Osteocyte (in vitro differentiated cells): ENCODE measurements at regions not wholly inside any gene's neighbourhood (a gene's known extent, or its start where the extent isn't known, plus 50 kb on each side); places are given as distances from the start of the nearest gene placed in this dataset.
A peak's percentile ranks its signal among the peaks of the same experiment; 100 is the strongest.

Experiments used
- DNase-seq: peaks from one replicate; pipeline ENCODE4 v3.0.0; 2021; ENCODE audit warnings: mixed read lengths; ENCODE audit not compliant: unreplicated experiment; ENCODE audit errors: extremely low spot score
- H3K27ac Mint-ChIP-seq: one replicate; pipeline ENCODE4 v1.8.0; 2021; ENCODE audit warnings: mild to moderate bottlenecking, mixed read lengths; ENCODE audit not compliant: unreplicated experiment
- H3K27me3 Mint-ChIP-seq: one replicate; pipeline ENCODE4 v1.8.0; 2021; ENCODE audit warnings: mixed read lengths; ENCODE audit not compliant: unreplicated experiment
- H3K36me3 Mint-ChIP-seq: one replicate; pipeline ENCODE4 v1.8.0; 2021; ENCODE audit warnings: mixed read lengths; ENCODE audit not compliant: unreplicated experiment
- H3K4me1 Mint-ChIP-seq: one replicate; pipeline ENCODE4 v1.8.0; 2021; ENCODE audit warnings: mixed read lengths; ENCODE audit not compliant: unreplicated experiment
- H3K4me3 Mint-ChIP-seq: one replicate; pipeline ENCODE4 v1.8.0; 2021; ENCODE audit warnings: mild to moderate bottlenecking, moderate library complexity, mixed read lengths; ENCODE audit not compliant: unreplicated experiment
- H3K9me3 Mint-ChIP-seq: one replicate; pipeline ENCODE4 v1.8.0; 2021; ENCODE audit warnings: mixed read lengths; ENCODE audit not compliant: unreplicated experiment
- TF ChIP-seq, protein P1 (sequence below): fragments of 200-600 bp; sonication (generic); IDR thresholded peaks from 2 replicates; pipeline ENCODE4 v1.5.0; 2021; ENCODE audit warnings: antibody characterized with exemption, mild to moderate bottlenecking, moderate library complexity

DNA sequence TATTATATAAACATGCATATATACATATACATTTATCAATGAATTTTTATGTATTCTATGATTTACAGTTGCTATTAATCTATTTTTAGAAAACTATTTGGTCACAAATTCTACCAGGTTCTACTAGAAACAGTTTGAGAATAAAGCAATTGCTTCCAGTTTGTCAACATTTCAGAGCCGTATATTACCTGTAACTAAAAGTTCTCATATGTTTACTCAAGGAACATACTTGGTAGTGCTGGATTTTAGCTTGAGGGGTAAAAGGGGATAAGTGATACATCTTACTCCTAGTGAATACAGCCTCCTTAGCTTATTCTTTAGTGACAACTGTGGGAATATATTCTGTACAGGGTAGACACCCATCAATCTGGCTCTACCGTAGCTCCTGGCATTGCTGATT is 1590.5 kb upstream of the LRRTM3 start:
- TF ChIP-seq, protein P1, sequence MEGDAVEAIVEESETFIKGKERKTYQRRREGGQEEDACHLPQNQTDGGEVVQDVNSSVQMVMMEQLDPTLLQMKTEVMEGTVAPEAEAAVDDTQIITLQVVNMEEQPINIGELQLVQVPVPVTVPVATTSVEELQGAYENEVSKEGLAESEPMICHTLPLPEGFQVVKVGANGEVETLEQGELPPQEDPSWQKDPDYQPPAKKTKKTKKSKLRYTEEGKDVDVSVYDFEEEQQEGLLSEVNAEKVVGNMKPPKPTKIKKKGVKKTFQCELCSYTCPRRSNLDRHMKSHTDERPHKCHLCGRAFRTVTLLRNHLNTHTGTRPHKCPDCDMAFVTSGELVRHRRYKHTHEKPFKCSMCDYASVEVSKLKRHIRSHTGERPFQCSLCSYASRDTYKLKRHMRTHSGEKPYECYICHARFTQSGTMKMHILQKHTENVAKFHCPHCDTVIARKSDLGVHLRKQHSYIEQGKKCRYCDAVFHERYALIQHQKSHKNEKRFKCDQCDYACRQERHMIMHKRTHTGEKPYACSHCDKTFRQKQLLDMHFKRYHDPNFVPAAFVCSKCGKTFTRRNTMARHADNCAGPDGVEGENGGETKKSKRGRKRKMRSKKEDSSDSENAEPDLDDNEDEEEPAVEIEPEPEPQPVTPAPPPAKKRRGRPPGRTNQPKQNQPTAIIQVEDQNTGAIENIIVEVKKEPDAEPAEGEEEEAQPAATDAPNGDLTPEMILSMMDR = no peak
- Mint-ChIP-seq H3K4me3 (no peak overlapping the region), H3K27me3 (no peaks in the 10 kb centered on the region), H3K9me3 (no peaks in the 10 kb centered on the region), H3K4me1 (peaks cover 2% of the 10 kb centered on the region), H3K36me3 (no peaks in the 10 kb centered on the region), H3K27ac (no peak overlapping the region)
- DNase-seq = no peak

DNA sequence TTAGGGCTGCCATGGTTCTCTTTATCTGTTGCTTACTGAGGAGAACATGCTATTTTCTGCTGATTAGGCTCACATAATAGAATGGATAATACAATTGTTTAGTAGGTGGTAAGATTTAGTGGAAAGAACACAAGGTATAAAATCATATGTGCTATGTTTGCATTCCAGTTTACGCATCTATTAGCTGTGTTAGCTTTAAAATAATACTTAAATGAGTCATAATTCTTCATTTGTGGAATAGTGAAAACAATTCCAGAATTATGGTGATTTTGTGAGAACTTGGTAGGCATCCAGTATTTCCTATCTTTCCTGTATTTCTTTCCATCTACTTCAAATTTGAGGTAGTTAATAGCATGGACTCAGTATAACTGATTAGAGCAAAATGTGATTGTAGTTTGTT is 1585.5 kb upstream of the LRRTM3 start:
- no peak for DNase-seq
- no peaks in the 10 kb centered on the region for H3K9me3 Mint-ChIP-seq
- no peaks in the 10 kb centered on the region for H3K36me3 Mint-ChIP-seq
- H3K4me3 Mint-ChIP-seq = no peak overlapping the region
- H3K27ac Mint-ChIP-seq = no peak overlapping the region
- H3K27me3 Mint-ChIP-seq = no peaks in the 10 kb centered on the region
- TF ChIP-seq, protein P1 = no peak
- H3K4me1 Mint-ChIP-seq = peaks cover 19% of the 10 kb centered on the region

DNA sequence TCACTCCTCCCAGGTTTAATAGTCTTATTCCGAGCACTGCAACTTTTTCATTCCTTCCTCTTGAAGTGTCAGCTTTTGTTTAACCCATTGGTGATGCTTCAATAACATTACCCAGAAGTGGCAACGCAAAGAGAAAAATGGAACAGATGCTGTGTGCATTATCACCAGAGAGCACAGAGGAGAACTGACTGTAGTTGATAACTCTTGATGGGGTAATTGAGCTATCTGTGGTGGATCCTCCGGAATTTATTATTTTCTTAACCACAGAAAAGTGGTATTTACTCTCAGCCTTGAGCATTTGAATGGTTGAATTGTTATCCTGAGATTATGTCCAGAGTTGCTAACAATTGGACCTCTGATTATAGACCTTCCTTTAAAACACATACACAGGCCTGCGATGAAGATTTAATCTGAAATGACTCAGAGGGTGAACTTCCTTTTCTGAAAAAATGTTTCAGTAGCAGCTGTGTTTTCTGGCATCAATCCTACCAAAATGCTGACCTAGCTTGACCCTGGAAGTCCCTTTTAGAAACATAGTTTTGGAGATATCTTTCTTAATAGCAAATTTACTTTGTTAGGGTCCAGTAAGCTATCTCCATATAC is 1584.4 kb upstream of the LRRTM3 start:
- H3K36me3 Mint-ChIP-seq = no peaks in the 10 kb centered on the region
- no peaks in the 10 kb centered on the region for H3K9me3 Mint-ChIP-seq
- H3K27me3 Mint-ChIP-seq = no peaks in the 10 kb centered on the region
- H3K4me1 Mint-ChIP-seq = peaks cover 19% of the 10 kb centered on the region
- no peak overlapping the region for H3K4me3 Mint-ChIP-seq
- TF ChIP-seq, protein P1 = no peak
- no peak for DNase-seq
- H3K27ac Mint-ChIP-seq = peak overlapping the region; percentile 37

DNA sequence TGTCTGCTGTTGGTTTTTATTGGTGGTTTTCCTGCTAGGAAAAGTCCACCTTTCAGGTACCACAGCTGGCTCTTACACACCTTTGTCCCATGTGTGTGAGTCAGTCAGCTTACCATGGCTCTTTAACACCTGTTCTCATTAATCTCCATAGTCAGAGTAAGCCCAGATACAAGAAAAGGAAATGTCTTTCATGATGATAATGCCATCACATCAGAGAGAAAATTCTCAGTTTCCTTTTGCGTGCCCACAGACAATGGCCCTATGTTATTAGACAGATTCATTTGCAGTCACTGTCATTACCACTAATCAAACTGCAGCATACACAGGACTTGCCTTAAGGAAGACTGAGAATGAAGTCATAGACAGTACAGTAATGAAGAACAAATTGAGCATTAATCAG is 1583.6 kb upstream of the LRRTM3 start:
- TF ChIP-seq, protein P1 = no peak
- Mint-ChIP-seq H3K4me1 (peaks cover 19% of the 10 kb centered on the region), H3K27ac (no peak overlapping the region), H3K27me3 (peaks cover 2% of the 10 kb centered on the region), H3K9me3 (no peaks in the 10 kb centered on the region), H3K4me3 (no peak overlapping the region), H3K36me3 (no peaks in the 10 kb centered on the region)
- no peak for DNase-seq

DNA sequence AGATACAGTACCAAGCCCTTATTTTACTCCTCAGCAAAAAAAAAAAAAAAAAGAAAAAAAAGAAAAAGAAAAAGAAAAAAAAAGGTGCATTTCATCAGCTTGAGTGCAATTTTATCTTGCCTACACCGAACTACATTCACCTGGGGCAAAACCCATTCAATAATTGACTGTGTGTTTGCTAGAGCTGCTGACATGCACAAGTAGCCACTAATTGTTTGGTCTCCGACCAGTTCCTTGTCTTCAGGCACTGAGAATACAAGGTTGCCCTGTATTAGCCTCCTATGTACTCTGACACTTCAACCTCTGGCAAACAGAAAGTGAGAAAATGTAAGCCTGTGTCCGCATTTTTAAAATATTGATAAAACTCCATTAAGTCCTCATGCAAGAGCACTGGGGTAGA is 1579.4 kb upstream of the LRRTM3 start:
- Mint-ChIP-seq H3K4me3 (no peak overlapping the region), H3K27me3 (peaks cover 2% of the 10 kb centered on the region), H3K4me1 (peaks cover 6% of the 10 kb centered on the region), H3K9me3 (no peaks in the 10 kb centered on the region), H3K27ac (no peak overlapping the region), H3K36me3 (no peaks in the 10 kb centered on the region)
- DNase-seq = no peak
- TF ChIP-seq, protein P1 = no peak
